ENCODE measurements at regions not wholly inside any gene's neighbourhood (a gene's known extent, or its start where the extent isn't known, plus 50 kb on each side); places are given as distances from the start of the nearest gene placed in this dataset.

- TF ChIP-seq CTCF (IDR thresholded peaks at IDR 0.05) = no peak
- no peak for TF ChIP-seq POLR2AphosphoS5 (IDR thresholded peaks at IDR 0.05)
- no peak for TF ChIP-seq POLR2A (IDR thresholded peaks at IDR 0.05)
Measured at GRCh38 chr7:15950299-15950698, 263.8 kb upstream of the MEOX2 start.

Measured in prostate gland (tissue), 2 donors.